K562 (cell line): ENCODE measurements at regions not wholly inside any gene's neighbourhood (a gene's known extent, or its start where the extent isn't known, plus 50 kb on each side); places are given as distances from the start of the nearest gene placed in this dataset.

Experiments
- CXXC5 ChIP-seq: fragments of 250-450 bp; sonication (Bioruptor Pico); IDR thresholded peaks from 2 replicates; pipeline ENCODE4 v1.8.0; 2022; ENCODE audit warnings: inconsistent platforms, mild to moderate bottlenecking, moderate library complexity
- ETV6 ChIP-seq, 3 experiments: fragments of 150-350 bp in 1 of 3; sonication (generic) in 1 of 3; formaldehyde crosslinking in 1 of 3; IDR thresholded peaks; 2 replicates each; pipeline versions ENCODE4 v1.6.1 to v1.8.0; 2014 to 2022; ENCODE audit warnings: borderline replicate concordance in 2 of 3, low read depth in 2 of 3, antibody characterized with exemption in 1 of 3, low read length in 1 of 3, mild to moderate bottlenecking in 1 of 3, missing genetic modification reagents in 1 of 3
- FOSL1 ChIP-seq: fragments of 200-800 bp; sonication (Bioruptor generic); conservative IDR thresholded peaks from 2 replicates; pipeline ENCODE4 v1.6.1; 2016; ENCODE audit warnings: missing genetic modification characterization, missing compliant biosample characterization
- L3MBTL2 ChIP-seq: fragments of 450-650 bp; IDR thresholded peaks from 2 replicates; pipeline ENCODE4 v1.6.1; 2016; ENCODE audit warnings: mild to moderate bottlenecking, moderate library complexity
- ZNF551 ChIP-seq: fragments of 250-450 bp; sonication (Bioruptor Pico); IDR thresholded peaks from 2 replicates; pipeline ENCODE4 v1.5.0; 2021; ENCODE audit warnings: mild to moderate bottlenecking, moderate library complexity
- ZNF717 ChIP-seq: fragments of 250-450 bp; sonication (Bioruptor Pico); IDR thresholded peaks from 2 replicates; pipeline ENCODE4 v1.5.0; 2021
- TF ChIP-seq, protein P1 (sequence below), 2 experiments: fragments of 450-650 bp; formaldehyde crosslinking in 1 of 2; IDR thresholded peaks; 2 replicates each; pipeline versions ENCODE4 v1.4.0 to v1.6.1; 2014 to 2020; ENCODE audit warnings: mild to moderate bottlenecking in 2 of 2, borderline replicate concordance in 1 of 2, low read depth in 1 of 2
- TF ChIP-seq, protein P2 (sequence below): fragments of 450-650 bp; IDR thresholded peaks from 2 replicates; pipeline ENCODE4 v1.6.1; 2016; ENCODE audit warnings: low read depth, mild to moderate bottlenecking, moderate library complexity
- TF ChIP-seq, protein P3 (sequence below): fragments of 250-450 bp; sonication (Bioruptor Pico); IDR thresholded peaks from 2 replicates; pipeline ENCODE4 v1.8.0; 2022; ENCODE audit warnings: inconsistent platforms, mild to moderate bottlenecking, moderate library complexity, borderline replicate concordance
- TF ChIP-seq, protein P4 (sequence below): sonication (generic); formaldehyde crosslinking; IDR thresholded peaks from 2 replicates; pipeline ENCODE4 v1.8.0; 2022; ENCODE audit warnings: mild to moderate bottlenecking, missing genetic modification reagents
- TF ChIP-seq, protein P5 (sequence below): sonication (generic); formaldehyde crosslinking; IDR thresholded peaks from 2 replicates; pipeline ENCODE4 v1.8.0; 2022; ENCODE audit warnings: mild to moderate bottlenecking, low read depth, missing genetic modification reagents
- TF ChIP-seq, protein P6 (sequence below), 2 experiments: fragments of 200-800 bp in 1 of 2; sonication (Bioruptor generic) in 1 of 2; sonication (generic) in 1 of 2; formaldehyde crosslinking in 1 of 2; IDR thresholded peaks in 1 of 2; conservative IDR thresholded peaks in 1 of 2; 2 replicates each; pipeline versions ENCODE4 v1.5.0 to v1.6.1; 2016 to 2020; ENCODE audit warnings: missing compliant biosample characterization in 1 of 2, missing genetic modification characterization in 1 of 2, missing genetic modification reagents in 1 of 2

DNA sequence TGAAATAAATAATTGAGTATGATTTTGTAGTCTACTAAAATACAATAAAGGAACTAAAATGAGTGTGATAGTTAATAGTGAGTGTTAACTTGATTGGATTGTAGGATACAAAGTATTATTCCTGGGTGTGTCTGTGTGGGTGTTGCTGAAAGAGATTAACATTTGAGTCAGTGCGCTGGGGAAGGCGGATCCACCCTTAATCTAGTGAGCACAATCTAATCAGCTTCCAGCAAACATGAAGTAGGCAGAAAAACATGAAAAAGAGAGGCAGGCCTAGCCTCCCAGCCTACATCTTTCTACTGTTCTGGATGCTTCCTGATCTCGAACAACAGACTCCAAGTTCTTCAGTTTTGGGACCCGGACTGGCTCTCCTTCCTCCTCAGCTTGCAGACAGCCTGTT is 1716.6 kb downstream of the MRPL39 start (continued):
- TF ChIP-seq, protein P1, sequence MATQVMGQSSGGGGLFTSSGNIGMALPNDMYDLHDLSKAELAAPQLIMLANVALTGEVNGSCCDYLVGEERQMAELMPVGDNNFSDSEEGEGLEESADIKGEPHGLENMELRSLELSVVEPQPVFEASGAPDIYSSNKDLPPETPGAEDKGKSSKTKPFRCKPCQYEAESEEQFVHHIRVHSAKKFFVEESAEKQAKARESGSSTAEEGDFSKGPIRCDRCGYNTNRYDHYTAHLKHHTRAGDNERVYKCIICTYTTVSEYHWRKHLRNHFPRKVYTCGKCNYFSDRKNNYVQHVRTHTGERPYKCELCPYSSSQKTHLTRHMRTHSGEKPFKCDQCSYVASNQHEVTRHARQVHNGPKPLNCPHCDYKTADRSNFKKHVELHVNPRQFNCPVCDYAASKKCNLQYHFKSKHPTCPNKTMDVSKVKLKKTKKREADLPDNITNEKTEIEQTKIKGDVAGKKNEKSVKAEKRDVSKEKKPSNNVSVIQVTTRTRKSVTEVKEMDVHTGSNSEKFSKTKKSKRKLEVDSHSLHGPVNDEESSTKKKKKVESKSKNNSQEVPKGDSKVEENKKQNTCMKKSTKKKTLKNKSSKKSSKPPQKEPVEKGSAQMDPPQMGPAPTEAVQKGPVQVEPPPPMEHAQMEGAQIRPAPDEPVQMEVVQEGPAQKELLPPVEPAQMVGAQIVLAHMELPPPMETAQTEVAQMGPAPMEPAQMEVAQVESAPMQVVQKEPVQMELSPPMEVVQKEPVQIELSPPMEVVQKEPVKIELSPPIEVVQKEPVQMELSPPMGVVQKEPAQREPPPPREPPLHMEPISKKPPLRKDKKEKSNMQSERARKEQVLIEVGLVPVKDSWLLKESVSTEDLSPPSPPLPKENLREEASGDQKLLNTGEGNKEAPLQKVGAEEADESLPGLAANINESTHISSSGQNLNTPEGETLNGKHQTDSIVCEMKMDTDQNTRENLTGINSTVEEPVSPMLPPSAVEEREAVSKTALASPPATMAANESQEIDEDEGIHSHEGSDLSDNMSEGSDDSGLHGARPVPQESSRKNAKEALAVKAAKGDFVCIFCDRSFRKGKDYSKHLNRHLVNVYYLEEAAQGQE (IDR thresholded peaks at IDR 0.05; ENCODE audit: borderline replicate concordance): no peak
- TF ChIP-seq, protein P1 (CRISPR knock-in tag; IDR thresholded peaks at IDR 0.05; ENCODE audit: low read depth): no peak
- TF ChIP-seq, protein P2, sequence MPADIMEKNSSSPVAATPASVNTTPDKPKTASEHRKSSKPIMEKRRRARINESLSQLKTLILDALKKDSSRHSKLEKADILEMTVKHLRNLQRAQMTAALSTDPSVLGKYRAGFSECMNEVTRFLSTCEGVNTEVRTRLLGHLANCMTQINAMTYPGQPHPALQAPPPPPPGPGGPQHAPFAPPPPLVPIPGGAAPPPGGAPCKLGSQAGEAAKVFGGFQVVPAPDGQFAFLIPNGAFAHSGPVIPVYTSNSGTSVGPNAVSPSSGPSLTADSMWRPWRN: no peak
- TF ChIP-seq L3MBTL2 (no peak), ZNF717 (CRISPR knock-in tag) (no peak), ETV6 (IDR thresholded peaks at IDR 0.05; ENCODE audit: borderline replicate concordance in 1 of 2, low read depth in 2 of 2, low read length in 1 of 2) (no peak), ETV6 (CRISPR knock-in tag; IDR thresholded peaks at IDR 0.05; ENCODE audit: borderline replicate concordance) (no peak), FOSL1 (tag) (peak; percentile 70), ZNF551 (no peak), CXXC5 (CRISPR knock-in tag) (peak; percentile 38; the same call in 1 of the 2 replicates)
- TF ChIP-seq, protein P3, sequence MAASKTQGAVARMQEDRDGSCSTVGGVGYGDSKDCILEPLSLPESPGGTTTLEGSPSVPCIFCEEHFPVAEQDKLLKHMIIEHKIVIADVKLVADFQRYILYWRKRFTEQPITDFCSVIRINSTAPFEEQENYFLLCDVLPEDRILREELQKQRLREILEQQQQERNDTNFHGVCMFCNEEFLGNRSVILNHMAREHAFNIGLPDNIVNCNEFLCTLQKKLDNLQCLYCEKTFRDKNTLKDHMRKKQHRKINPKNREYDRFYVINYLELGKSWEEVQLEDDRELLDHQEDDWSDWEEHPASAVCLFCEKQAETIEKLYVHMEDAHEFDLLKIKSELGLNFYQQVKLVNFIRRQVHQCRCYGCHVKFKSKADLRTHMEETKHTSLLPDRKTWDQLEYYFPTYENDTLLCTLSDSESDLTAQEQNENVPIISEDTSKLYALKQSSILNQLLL: no peak
- TF ChIP-seq, protein P4, sequence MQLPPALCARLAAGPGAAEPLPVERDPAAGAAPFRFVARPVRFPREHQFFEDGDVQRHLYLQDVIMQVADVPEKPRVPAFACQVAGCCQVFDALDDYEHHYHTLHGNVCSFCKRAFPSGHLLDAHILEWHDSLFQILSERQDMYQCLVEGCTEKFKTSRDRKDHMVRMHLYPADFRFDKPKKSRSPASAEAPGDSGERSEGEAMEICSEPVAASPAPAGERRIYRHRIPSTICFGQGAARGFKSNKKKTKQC (CRISPR knock-in tag): no peak
- TF ChIP-seq, protein P5, sequence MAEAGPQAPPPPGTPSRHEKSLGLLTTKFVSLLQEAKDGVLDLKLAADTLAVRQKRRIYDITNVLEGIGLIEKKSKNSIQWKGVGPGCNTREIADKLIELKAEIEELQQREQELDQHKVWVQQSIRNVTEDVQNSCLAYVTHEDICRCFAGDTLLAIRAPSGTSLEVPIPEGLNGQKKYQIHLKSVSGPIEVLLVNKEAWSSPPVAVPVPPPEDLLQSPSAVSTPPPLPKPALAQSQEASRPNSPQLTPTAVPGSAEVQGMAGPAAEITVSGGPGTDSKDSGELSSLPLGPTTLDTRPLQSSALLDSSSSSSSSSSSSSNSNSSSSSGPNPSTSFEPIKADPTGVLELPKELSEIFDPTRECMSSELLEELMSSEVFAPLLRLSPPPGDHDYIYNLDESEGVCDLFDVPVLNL (CRISPR knock-in tag): no peak
- TF ChIP-seq, protein P6, sequence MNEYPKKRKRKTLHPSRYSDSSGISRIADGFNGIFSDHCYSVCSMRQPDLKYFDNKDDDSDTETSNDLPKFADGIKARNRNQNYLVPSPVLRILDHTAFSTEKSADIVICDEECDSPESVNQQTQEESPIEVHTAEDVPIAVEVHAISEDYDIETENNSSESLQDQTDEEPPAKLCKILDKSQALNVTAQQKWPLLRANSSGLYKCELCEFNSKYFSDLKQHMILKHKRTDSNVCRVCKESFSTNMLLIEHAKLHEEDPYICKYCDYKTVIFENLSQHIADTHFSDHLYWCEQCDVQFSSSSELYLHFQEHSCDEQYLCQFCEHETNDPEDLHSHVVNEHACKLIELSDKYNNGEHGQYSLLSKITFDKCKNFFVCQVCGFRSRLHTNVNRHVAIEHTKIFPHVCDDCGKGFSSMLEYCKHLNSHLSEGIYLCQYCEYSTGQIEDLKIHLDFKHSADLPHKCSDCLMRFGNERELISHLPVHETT (CRISPR knock-in tag; conservative IDR thresholded peaks at IDR 0.05 in 1 of 2, IDR thresholded peaks at IDR 0.05 in 1 of 2): no peak
